GM19463 (cell line): ENCODE measurements at regions not wholly inside any gene's neighbourhood (a gene's known extent, or its start where the extent isn't known, plus 50 kb on each side); places are given as distances from the start of the nearest gene placed in this dataset.
"Not testable (repeated sequence)": the region's sequence is repeated elsewhere in the genome, so short reads cannot be mapped to it uniquely, and the experiment has no call there.

Source experiments
- ATAC-seq: cut with Tn5 transposase; IDR thresholded peaks from one replicate; pipeline ENCODE4 v1.9.1; 2021; ENCODE audit warnings: mild to moderate bottlenecking, moderate library complexity; ENCODE audit not compliant: unreplicated experiment

- ATAC-seq: not testable (repeated sequence)
These were observed 63.3 kb upstream of the CEP78 start for GRCh38 chr9:78172610-78173009.

GRCh38 chr9:78171651-78172050 lies 64.2 kb upstream of the CEP78 start:
- ATAC-seq: no peak

- ATAC-seq: no peak
These were observed 66.8 kb upstream of the CEP78 start for GRCh38 chr9:78169125-78169524.

- ATAC-seq: no peak
These were observed 68.5 kb upstream of the CEP78 start for GRCh38 chr9:78167356-78167755.

- ATAC-seq: no peak
These were observed 72.0 kb upstream of the CEP78 start for GRCh38 chr9:78163834-78164233.

- no peak for ATAC-seq
These were observed 77.6 kb upstream of the CEP78 start for GRCh38 chr9:78158286-78158685.

GRCh38 chr9:78150983-78151356 lies 84.9 kb upstream of the CEP78 start:
- no peak for ATAC-seq

GRCh38 chr9:78150312-78150982 lies 85.4 kb upstream of the CEP78 start:
- ATAC-seq: no peak

- no peak for ATAC-seq
These were observed 86.1 kb upstream of the CEP78 start for GRCh38 chr9:78149702-78150291.

- ATAC-seq: no peak
These were observed 89.6 kb upstream of the CEP78 start for GRCh38 chr9:78146241-78146640.

GRCh38 chr9:78144663-78145377 lies 91.1 kb upstream of the CEP78 start:
- ATAC-seq: no peak

GRCh38 chr9:78144008-78144381 lies 91.9 kb upstream of the CEP78 start:
- no peak for ATAC-seq

- no peak for ATAC-seq
These were observed 92.4 kb upstream of the CEP78 start for GRCh38 chr9:78143281-78144007.

GRCh38 chr9:78142264-78142663 lies 93.6 kb upstream of the CEP78 start:
- ATAC-seq: not testable (repeated sequence)

- ATAC-seq: peak; percentile 82
These were observed 102.1 kb upstream of the CEP78 start for GRCh38 chr9:78133751-78134150.

- no peak for ATAC-seq
These were observed 101.1 kb upstream of the GNAQ start for GRCh38 chr9:78132701-78133058.

GRCh38 chr9:78131969-78132700 lies 100.5 kb upstream of the GNAQ start:
- ATAC-seq: no peak

- no peak for ATAC-seq
These were observed 99.2 kb upstream of the GNAQ start for GRCh38 chr9:78130853-78131252.

GRCh38 chr9:78130004-78130403 lies 98.4 kb upstream of the GNAQ start:
- ATAC-seq: no peak

- no peak for ATAC-seq
These were observed 95.9 kb upstream of the GNAQ start for GRCh38 chr9:78127279-78128225.
